ENCODE measurements at regions not wholly inside any gene's neighbourhood (a gene's known extent, or its start where the extent isn't known, plus 50 kb on each side); places are given as distances from the start of the nearest gene placed in this dataset.
"Not testable (repeated sequence)": the region's sequence is repeated elsewhere in the genome, so short reads cannot be mapped to it uniquely, and the experiment has no call there.

DNA sequence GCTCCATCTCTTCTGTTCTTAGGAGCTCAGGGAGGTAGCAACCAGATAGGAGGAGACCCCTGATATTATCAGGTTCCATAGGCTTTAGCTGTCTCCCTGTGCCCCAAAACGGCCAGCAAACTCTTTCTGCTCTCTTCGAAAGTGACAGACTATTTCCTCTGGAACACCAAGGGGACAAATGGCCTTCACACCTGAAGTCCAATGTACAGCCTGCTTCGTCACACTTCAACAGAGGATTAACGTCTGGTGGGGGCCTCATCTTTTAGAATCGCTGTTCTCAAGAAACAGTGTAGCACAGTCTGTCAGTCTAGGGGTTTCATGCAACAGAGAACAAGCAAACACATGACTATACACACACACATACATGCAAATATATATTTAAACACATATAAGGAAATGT is 152.4 kb upstream of the SETMAR start:
- Histone ChIP-seq H3K4me3 (ENCODE audit: low read length) (no peak overlapping the region), H3K9me3 (ENCODE audit: low read length) (no peaks in the 10 kb centered on the region), H2AFZ (ENCODE audit: low read depth, low read length) (no peak overlapping the region), H3K36me3 (ENCODE audit: insufficient read depth, low read length) (no peaks in the 10 kb centered on the region), H3K27me3 (ENCODE audit: insufficient read depth, low read length) (no peaks in the 10 kb centered on the region), H3K4me1 (ENCODE audit: insufficient read depth, low read length) (no peaks in the 10 kb centered on the region)

DNA sequence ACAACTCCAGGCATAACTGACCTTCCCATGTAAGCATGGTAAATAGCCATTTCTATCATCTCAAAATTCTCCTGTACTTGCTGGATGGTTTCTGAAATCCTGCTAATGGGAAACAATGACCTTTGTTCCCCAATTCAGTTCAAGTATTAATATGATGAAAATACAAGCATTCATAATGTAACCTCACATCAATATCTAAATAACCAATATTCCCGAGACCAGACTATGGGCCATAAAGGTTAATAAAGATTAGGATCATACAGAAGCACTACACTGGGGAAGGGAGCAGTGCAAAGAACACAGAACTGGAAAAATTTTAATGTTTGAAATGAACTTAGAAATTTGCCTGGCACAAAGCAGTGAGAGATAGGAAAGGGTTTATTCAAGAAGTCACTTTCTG is 151.3 kb upstream of the SETMAR start:
- Histone ChIP-seq H3K4me1 (ENCODE audit: insufficient read depth, low read length) (no peaks in the 10 kb centered on the region), H3K9me3 (ENCODE audit: low read length) (no peaks in the 10 kb centered on the region)

DNA sequence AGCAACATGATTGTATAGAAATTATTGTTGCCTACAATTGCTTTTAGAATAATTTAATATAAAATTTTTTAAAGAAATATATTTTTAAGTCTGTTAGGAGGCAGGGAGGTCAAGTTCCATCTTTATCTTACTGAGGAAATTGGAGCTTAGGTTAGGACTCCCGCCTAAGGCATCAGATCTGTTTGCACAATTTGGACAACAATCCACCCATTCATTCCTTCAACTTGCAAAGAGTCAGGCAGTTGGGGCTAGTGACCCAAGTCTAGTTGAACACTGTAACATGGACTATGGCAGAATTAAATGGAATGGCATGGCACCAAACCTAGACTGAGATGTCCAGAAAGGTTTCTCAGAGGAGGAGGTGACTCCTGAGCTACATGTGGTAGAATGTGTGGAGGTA is 149.4 kb upstream of the SETMAR start:
- H3K4me3 ChIP-seq (ENCODE audit: low read length): no peak overlapping the region
- H2AFZ ChIP-seq (ENCODE audit: low read depth, low read length): no peak overlapping the region
- no peaks in the 10 kb centered on the region for H3K9me3 ChIP-seq (ENCODE audit: low read length)
- H3K36me3 ChIP-seq (ENCODE audit: insufficient read depth, low read length): no peaks in the 10 kb centered on the region
- no peaks in the 10 kb centered on the region for H3K4me1 ChIP-seq (ENCODE audit: insufficient read depth, low read length)
- H3K27me3 ChIP-seq (ENCODE audit: insufficient read depth, low read length): no peaks in the 10 kb centered on the region

More for the DNA sequence above, 151.3 kb upstream of the SETMAR start:
- Histone ChIP-seq H3K36me3 (ENCODE audit: insufficient read depth, low read length) (no peaks in the 10 kb centered on the region), H3K4me3 (ENCODE audit: low read length) (no peak overlapping the region), H3K27me3 (ENCODE audit: insufficient read depth, low read length) (no peaks in the 10 kb centered on the region), H2AFZ (ENCODE audit: low read depth, low read length) (no peak overlapping the region)

- Histone ChIP-seq H3K9me3 (ENCODE audit: low read length) (no peaks in the 10 kb centered on the region), H3K36me3 (ENCODE audit: insufficient read depth, low read length) (no peaks in the 10 kb centered on the region), H3K27me3 (ENCODE audit: insufficient read depth, low read length) (no peaks in the 10 kb centered on the region), H3K4me1 (ENCODE audit: insufficient read depth, low read length) (no peaks in the 10 kb centered on the region), H2AFZ (ENCODE audit: low read depth, low read length) (no peak overlapping the region), H3K4me3 (ENCODE audit: low read length) (no peak overlapping the region)
Observed at GRCh38 chr3:4158329-4158728, 144.8 kb upstream of the SETMAR start.

DNA sequence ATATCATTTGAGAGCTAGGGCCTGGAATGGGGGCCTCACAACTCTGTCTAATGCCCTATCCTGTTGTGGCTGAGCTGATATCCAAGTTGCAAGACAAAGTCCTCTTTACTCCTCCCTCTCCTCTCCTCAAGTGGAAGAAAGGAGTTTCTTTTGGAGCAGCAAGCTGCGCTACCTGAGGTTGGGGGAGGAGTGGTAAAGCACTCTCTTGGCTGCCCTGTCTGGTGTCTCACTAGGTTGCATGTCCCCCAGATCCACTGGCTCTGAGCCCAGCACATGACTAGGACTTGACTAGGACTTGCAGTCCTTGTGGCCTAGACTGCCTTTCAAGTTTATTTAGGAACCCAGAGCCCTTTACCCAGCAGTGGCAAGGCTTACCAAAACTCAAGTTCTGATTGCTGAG is 141.1 kb upstream of the SETMAR start:
- Histone ChIP-seq H3K4me1 (ENCODE audit: insufficient read depth, low read length) (no peaks in the 10 kb centered on the region), H2AFZ (ENCODE audit: low read depth, low read length) (no peak overlapping the region), H3K4me3 (ENCODE audit: low read length) (no peak overlapping the region), H3K9me3 (ENCODE audit: low read length) (no peaks in the 10 kb centered on the region), H3K36me3 (ENCODE audit: insufficient read depth, low read length) (no peaks in the 10 kb centered on the region), H3K27me3 (ENCODE audit: insufficient read depth, low read length) (no peaks in the 10 kb centered on the region)

- Histone ChIP-seq H3K36me3 (ENCODE audit: insufficient read depth, low read length) (no peaks in the 10 kb centered on the region), H3K27me3 (ENCODE audit: insufficient read depth, low read length) (no peaks in the 10 kb centered on the region)
Observed at GRCh38 chr3:4163011-4163410, 140.2 kb upstream of the SETMAR start.

DNA sequence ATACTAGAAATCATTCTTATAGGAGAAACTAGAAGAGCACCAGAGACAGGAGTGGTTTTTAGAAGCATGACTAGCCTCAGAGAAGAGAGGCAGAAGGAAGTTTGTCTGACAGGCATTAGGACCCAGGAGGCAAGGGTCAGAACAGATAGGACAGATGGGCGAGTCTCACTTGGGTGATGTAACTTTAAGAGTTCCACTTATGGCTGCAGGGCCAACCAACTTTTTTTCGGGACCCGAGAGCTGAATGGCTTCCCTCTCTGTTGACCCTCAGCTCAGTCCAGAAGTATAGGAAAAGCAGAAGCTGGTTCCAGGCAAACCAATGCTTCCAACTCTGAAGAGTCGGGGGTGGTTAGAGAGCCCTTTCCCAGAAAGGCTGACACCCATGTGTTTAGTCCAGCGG is 136.6 kb upstream of the SETMAR start:
- H2AFZ ChIP-seq (ENCODE audit: low read depth, low read length): no peak overlapping the region
- no peak overlapping the region for H3K4me3 ChIP-seq (ENCODE audit: low read length)
- no peaks in the 10 kb centered on the region for H3K9me3 ChIP-seq (ENCODE audit: low read length)
- H3K4me1 ChIP-seq (ENCODE audit: insufficient read depth, low read length): no peaks in the 10 kb centered on the region
- H3K36me3 ChIP-seq (ENCODE audit: insufficient read depth, low read length): no peaks in the 10 kb centered on the region
- H3K27me3 ChIP-seq (ENCODE audit: insufficient read depth, low read length): no peaks in the 10 kb centered on the region

More at GRCh38 chr3:4163011-4163410, 140.2 kb upstream of the SETMAR start:
- Histone ChIP-seq H2AFZ (ENCODE audit: low read depth, low read length) (no peak overlapping the region), H3K4me3 (ENCODE audit: low read length) (no peak overlapping the region), H3K9me3 (ENCODE audit: low read length) (no peaks in the 10 kb centered on the region), H3K4me1 (ENCODE audit: insufficient read depth, low read length) (no peaks in the 10 kb centered on the region)

DNA sequence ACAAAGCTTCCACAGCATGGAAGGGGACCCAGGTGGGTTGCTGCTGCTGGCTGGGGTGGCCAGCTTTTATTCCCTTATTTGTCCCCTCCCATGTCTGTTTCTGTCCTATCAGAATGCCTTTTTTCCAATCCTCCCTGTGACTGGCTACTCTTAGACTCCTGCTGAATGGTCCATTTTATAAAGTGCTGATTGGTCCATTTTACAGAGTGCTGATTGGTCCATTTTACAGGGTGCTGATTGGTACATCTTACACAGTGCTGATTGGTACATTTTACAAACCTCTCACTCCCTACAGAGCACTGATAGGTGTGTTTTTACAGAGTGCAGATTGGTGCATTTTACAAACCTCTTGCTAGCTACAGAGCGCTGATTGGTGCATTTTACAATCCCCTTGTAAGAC is 135.9 kb upstream of the SETMAR start:
- not testable (repeated sequence) for H3K9me3 ChIP-seq (ENCODE audit: low read length); H3K36me3 ChIP-seq (ENCODE audit: insufficient read depth, low read length); H3K4me1 ChIP-seq (ENCODE audit: insufficient read depth, low read length); H2AFZ ChIP-seq (ENCODE audit: low read depth, low read length); H3K4me3 ChIP-seq (ENCODE audit: low read length); H3K27me3 ChIP-seq (ENCODE audit: insufficient read depth, low read length)

- H3K4me1 ChIP-seq (ENCODE audit: insufficient read depth, low read length): no peaks in the 10 kb centered on the region
- H3K27me3 ChIP-seq (ENCODE audit: insufficient read depth, low read length): no peaks in the 10 kb centered on the region
- no peaks in the 10 kb centered on the region for H3K36me3 ChIP-seq (ENCODE audit: insufficient read depth, low read length)
- H2AFZ ChIP-seq (ENCODE audit: low read depth, low read length): no peak overlapping the region
- no peak overlapping the region for H3K4me3 ChIP-seq (ENCODE audit: low read length)
- no peaks in the 10 kb centered on the region for H3K9me3 ChIP-seq (ENCODE audit: low read length)
Observed at GRCh38 chr3:4174791-4175190, 128.4 kb upstream of the SETMAR start.

DNA sequence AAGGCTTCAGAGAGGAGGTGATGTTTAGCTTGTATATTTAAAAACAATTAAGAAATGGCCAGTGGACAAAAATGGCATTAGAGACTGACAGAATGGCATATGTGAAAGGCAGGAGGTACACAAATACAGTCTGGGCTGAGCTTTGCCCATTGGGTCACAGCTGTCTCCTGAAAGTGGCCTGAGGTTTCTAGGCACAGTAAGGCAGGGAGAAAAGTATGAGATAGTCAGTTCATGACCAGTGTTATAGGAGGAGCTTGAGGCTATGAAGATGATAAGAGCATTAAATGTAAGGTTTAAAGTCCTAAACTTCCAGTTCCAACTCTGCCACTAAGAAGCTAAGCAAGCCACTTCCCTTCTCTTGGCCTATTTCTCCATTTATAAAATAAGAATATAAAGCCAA is 111.2 kb upstream of the SETMAR start:
- no peaks in the 10 kb centered on the region for H3K36me3 ChIP-seq (ENCODE audit: insufficient read depth, low read length)
- H3K4me1 ChIP-seq (ENCODE audit: insufficient read depth, low read length): no peaks in the 10 kb centered on the region
- H2AFZ ChIP-seq (ENCODE audit: low read depth, low read length): no peak overlapping the region
- H3K27me3 ChIP-seq (ENCODE audit: insufficient read depth, low read length): no peaks in the 10 kb centered on the region
- H3K4me3 ChIP-seq (ENCODE audit: low read length): no peak overlapping the region
- H3K9me3 ChIP-seq (ENCODE audit: low read length): no peaks in the 10 kb centered on the region

GRCh38 chr3:4195006-4195405 is 108.2 kb upstream of the SETMAR start:
- Histone ChIP-seq H3K9me3 (ENCODE audit: low read length) (no peaks in the 10 kb centered on the region), H2AFZ (ENCODE audit: low read depth, low read length) (no peak overlapping the region), H3K27me3 (ENCODE audit: insufficient read depth, low read length) (no peaks in the 10 kb centered on the region), H3K4me1 (ENCODE audit: insufficient read depth, low read length) (no peaks in the 10 kb centered on the region), H3K4me3 (ENCODE audit: low read length) (no peak overlapping the region), H3K36me3 (ENCODE audit: insufficient read depth, low read length) (no peaks in the 10 kb centered on the region)

GRCh38 chr3:4196506-4197147 is 106.5 kb upstream of the SETMAR start:
- no peak overlapping the region for H3K4me3 ChIP-seq (ENCODE audit: low read length)
- H2AFZ ChIP-seq (ENCODE audit: low read depth, low read length): no peak overlapping the region
- H3K9me3 ChIP-seq (ENCODE audit: low read length): no peaks in the 10 kb centered on the region
- H3K36me3 ChIP-seq (ENCODE audit: insufficient read depth, low read length): no peaks in the 10 kb centered on the region
- no peaks in the 10 kb centered on the region for H3K27me3 ChIP-seq (ENCODE audit: insufficient read depth, low read length)
- H3K4me1 ChIP-seq (ENCODE audit: insufficient read depth, low read length): no peaks in the 10 kb centered on the region

GRCh38 chr3:4197670-4198069 is 105.5 kb upstream of the SETMAR start:
- H2AFZ ChIP-seq (ENCODE audit: low read depth, low read length): no peak overlapping the region
- H3K36me3 ChIP-seq (ENCODE audit: insufficient read depth, low read length): no peaks in the 10 kb centered on the region
- no peaks in the 10 kb centered on the region for H3K4me1 ChIP-seq (ENCODE audit: insufficient read depth, low read length)
- H3K9me3 ChIP-seq (ENCODE audit: low read length): no peaks in the 10 kb centered on the region
- no peak overlapping the region for H3K4me3 ChIP-seq (ENCODE audit: low read length)
- H3K27me3 ChIP-seq (ENCODE audit: insufficient read depth, low read length): no peaks in the 10 kb centered on the region

DNA sequence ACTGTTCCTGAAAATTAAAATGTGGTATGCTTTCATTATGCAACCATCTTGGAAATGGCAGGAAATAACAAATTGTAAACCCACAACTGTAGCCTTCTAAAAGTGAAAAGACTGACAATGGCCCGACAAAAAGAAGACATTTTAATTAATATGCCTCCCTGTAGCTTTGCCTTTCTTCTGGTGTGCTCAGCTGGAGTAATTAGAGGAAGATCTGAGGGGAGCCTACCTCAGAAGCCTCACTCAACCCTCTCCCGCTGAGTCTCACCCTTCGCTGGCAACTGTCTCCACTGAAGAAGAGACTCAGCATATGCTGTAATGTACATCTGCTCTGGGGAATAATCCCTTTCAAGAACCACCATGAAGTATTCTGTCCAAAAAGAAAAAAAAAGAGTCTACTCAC is 104.7 kb upstream of the SETMAR start:
- H3K27me3 ChIP-seq (ENCODE audit: insufficient read depth, low read length): no peaks in the 10 kb centered on the region
- H3K4me1 ChIP-seq (ENCODE audit: insufficient read depth, low read length): no peaks in the 10 kb centered on the region
- no peak overlapping the region for H2AFZ ChIP-seq (ENCODE audit: low read depth, low read length)
- H3K4me3 ChIP-seq (ENCODE audit: low read length): no peak overlapping the region
- H3K36me3 ChIP-seq (ENCODE audit: insufficient read depth, low read length): no peaks in the 10 kb centered on the region
- H3K9me3 ChIP-seq (ENCODE audit: low read length): no peaks in the 10 kb centered on the region
